NB4 (cell line): ENCODE measurements at regions not wholly inside any gene's neighbourhood (a gene's known extent, or its start where the extent isn't known, plus 50 kb on each side); places are given as distances from the start of the nearest gene placed in this dataset.

Experiments
- CTCF ChIP-seq: IDR thresholded peaks from one replicate; pipeline ENCODE4 v1.5.1; 2012; ENCODE audit warnings: low read depth, low read length
- POLR2A ChIP-seq: IDR thresholded peaks from 2 replicates; pipeline ENCODE4 v1.6.1; 2011; ENCODE audit warnings: mild to moderate bottlenecking; ENCODE audit not compliant: insufficient read length; ENCODE audit errors: extremely low read depth

- no peak for TF ChIP-seq CTCF
- TF ChIP-seq POLR2A = no peak
These were observed 278.9 kb upstream of the SNX7 start for GRCh38 chr1:98382586-98382985.
